GM19395 (cell line): ENCODE measurements at regions not wholly inside any gene's neighbourhood (a gene's known extent, or its start where the extent isn't known, plus 50 kb on each side); places are given as distances from the start of the nearest gene placed in this dataset.
"Not testable (repeated sequence)": the region's sequence is repeated elsewhere in the genome, so short reads cannot be mapped to it uniquely, and the experiment has no call there.

ENCODE experiments used
- ATAC-seq: cut with Tn5 transposase; IDR thresholded peaks from one replicate; pipeline ENCODE4 v1.9.1; 2021; ENCODE audit warnings: mild to moderate bottlenecking, moderate library complexity; ENCODE audit not compliant: unreplicated experiment

- ATAC-seq = no peak
These were observed 66.6 kb downstream of the LACC1 start for GRCh38 chr13:43946281-43946680.

DNA sequence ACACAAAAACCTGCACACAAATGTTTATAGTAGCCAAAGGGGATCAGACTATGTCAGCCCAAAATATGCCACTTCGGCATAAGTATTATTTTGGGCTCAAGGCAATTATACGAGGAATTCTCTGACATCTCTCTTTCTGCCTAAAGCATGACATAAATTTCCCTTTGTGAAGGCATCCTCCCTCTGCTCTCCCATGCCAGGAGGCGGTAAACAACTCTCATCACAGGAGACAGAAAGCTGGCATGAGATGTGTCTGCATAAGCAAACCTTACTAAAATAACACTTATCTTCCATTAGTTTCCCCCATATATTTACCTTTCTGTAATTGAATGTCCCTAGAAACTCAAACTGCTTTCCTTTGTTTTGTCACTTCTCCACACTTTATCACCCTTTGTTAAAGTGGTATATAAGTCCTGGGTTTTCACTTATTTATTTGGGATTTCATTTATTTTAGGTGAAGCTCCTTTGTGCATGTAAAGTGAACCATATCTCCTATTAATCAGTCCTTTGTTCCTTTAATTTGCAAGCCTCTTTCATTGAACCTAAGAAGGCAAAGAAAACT is 68.3 kb downstream of the LACC1 start:
- ATAC-seq = no peak

GRCh38 chr13:43953370-43953769 is 73.7 kb downstream of the LACC1 start:
- no peak for ATAC-seq

DNA sequence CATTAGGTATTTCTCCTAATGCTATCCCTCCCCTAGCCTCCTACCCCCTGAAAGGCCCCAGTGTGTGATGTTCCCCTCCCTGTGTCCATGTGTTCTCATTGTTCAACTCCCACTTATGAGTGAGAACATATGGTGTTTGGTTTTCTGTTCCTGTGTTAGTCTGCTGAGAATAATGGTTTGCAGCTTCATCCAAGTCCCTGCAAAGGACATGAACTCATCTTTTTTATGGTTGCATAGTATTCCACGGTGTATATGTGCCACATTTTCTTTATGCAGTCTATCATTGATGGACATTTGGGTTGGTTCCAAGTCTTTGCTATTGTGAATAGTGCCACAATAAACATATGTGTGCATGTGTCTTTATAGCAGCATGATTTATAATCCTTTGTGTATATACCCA is 77.3 kb downstream of the LACC1 start:
- ATAC-seq = not testable (repeated sequence)

DNA sequence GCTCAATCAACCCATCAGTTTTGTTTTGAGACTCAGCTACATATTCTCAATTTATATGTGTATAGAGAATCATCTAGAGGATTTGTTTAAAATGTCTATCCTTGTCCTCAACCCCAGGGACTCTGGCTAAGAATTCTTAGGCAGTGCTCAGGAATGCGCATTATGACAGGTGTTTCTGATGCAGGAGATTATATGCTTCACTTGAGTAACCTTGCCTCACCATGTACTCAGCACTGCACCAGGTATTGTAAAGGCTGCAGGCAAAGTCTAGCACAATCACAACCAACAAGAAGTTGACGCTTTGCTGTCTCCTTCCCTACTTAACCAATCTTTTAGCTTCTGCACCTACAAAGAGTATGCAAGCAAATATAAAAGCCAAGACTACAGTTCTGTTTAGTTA is 79.6 kb downstream of the LACC1 start:
- no peak for ATAC-seq

DNA sequence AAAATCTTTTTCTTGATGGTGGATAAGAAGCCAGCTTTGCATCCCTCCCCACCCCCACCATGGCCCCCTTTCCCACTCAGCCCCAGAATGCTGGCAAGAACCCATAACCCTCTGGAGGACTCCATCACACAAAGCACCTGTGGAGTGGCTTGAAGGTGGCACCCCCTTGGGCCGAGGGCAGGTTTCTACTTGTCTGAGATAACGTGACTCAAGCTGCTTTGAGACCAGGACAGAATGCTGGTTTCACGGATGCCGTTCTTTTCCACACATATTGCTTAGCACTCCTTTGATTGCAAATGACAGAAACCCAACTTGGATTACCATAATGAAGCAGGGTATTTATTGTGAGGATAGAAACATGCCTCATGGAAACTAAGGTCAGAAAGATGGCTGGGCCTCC is 82.2 kb downstream of the LACC1 start:
- ATAC-seq = no peak

DNA sequence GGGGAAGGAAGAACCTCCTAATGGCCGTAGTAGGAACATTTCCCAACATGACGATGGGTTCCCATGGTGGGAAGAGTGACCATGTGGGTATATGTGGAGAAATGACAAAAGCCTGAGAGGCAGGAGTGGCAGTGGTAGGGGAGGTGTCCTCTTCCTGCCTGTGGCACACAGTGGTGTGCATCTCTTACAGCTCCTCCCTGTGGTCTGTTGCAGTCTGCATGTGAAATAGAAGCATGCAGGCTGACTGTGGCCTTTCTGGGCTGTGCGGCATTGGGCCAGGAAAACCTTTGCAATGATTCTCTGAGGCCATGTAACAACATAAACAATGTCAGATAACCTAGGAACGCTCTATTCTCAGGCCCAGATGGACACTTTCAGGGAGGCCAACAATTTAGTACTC is 84.0 kb downstream of the LACC1 start:
- ATAC-seq = no peak

DNA sequence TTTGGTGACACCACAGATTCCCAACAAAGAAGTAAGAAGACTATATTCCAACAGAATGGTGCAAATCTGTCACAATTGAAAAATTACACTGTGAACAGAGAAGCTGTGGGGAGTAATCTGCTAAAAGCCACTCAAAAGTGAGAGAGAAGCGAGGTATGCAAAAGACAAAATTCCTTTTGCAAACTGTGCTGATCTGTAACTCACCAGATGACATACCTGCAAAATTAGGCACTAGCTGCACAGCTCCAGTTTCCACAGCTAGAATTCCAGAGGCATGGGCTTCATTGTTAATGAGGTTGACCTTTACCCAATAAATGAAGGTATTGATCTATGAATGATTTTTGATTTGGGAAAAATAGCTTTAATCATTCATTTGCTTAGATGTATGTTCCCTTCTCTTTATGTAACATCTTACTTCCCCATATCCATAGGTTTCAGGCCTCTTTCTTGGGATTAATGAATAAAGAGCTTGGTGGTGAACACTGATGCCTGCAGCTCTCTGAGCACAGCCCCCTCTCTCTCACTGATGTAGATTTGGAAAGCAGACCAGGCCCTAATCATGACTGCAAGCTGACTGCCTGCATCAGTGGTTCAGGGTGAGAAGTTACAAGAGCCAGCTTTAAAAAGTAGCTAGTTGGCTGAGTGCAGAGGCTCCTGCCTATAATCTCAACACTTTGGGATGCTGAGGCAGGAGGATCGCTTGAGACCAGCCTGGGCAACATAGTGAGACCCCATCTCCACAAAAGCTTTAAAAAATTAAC is 85.2 kb downstream of the LACC1 start:
- ATAC-seq = no peak

GRCh38 chr13:43965459-43965845 is 85.7 kb downstream of the LACC1 start:
- ATAC-seq = no peak

DNA sequence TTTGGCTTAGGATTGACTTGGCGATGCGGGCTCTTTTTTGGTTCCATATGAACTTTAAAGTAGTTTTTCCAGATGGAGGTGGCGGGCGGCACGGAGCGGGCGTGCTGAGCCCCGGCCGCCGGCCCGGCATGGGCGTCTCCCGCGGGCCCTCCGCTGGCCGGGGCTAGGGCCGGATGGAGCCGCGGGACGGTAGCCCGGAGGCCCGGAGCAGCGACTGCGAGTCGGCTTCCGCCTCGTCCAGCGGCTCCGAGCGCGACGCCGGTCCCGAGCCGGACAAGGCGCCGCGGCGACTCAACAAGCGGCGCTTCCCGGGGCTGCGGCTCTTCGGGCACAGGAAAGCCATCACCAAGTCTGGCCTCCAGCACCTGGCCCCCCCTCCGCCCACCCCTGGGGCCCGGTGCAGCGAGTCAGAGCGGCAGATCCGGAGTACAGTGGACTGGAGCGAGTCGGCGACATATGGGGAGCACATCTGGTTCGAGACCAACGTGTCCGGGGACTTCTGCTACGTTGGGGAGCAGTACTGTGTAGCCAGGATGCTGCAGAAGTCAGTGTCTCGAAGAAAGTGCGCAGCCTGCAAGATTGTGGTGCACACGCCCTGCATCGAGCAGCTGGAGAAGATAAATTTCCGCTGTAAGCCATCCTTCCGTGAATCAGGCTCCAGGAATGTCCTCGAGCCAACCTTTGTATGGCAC is 88.7 kb downstream of the LACC1 start:
- not testable (repeated sequence) for ATAC-seq

DNA sequence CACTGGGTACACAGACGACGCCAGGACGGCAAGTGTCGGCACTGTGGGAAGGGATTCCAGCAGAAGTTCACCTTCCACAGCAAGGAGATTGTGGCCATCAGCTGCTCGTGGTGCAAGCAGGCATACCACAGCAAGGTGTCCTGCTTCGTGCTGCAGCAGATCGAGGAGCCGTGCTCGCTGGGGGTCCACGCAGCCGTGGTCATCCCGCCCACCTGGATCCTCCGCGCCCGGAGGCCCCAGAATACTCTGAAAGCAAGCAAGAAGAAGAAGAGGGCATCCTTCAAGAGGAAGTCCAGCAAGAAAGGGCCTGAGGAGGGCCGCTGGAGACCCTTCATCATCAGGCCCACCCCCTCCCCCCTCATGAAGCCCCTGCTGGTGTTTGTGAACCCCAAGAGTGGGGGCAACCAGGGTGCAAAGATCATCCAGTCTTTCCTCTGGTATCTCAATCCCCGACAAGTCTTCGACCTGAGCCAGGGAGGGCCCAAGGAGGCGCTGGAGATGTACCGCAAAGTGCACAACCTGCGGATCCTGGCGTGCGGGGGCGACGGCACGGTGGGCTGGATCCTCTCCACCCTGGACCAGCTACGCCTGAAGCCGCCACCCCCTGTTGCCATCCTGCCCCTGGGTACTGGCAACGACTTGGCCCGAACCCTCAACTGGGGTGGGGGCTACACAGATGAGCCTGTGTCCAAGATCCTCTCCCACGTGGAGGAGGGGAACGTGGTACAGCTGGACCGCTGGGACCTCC is 89.4 kb downstream of the LACC1 start:
- not testable (repeated sequence) for ATAC-seq

- not testable (repeated sequence) for ATAC-seq
These were observed 90.2 kb downstream of the LACC1 start for GRCh38 chr13:43969919-43970318.

- not testable (repeated sequence) for ATAC-seq
These were observed 91.0 kb downstream of the LACC1 start for GRCh38 chr13:43970520-43971242.

- ATAC-seq = not testable (repeated sequence)
These were observed 91.6 kb downstream of the LACC1 start for GRCh38 chr13:43971324-43971723.

DNA sequence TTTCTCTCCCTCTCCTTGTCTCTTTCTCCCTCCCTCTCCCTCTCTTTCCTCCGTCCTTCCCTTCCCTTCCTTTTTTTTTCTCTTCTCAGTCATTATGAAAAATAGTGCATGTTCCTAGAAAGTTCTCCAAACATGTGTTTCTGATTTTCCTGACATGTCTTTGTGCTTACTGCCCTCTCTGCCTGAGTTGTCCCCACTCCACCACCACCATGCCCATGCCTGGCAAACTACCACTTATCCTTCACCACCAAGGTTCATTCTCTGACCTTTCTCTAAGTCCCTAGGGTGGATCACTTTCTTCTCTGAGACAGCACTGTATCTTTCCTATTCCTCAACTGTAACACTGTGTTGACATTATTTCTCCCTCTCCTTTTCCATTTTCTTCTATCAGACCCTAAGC is 98.2 kb downstream of the LACC1 start:
- ATAC-seq = no peak

DNA sequence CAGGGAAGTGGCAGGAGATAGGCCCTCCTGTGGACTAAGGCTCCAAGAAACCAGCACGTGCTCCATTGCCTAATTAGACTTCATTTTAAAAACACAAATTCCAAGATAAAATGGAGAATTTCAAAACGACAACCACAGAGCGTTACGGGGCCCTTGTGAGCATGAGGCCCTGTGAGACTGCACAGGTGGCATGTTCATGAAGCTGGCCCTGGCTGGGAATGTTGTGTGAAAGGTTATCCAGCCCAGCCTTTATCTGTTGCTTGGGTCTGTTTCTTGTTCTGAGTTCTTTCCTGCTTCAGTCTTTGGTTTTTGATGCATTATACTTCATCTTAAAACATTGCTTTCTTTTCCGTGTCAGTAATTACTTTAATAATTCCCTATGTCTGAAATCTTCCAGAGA is 99.0 kb downstream of the LACC1 start:
- no peak for ATAC-seq

GRCh38 chr13:43979492-43979891 is 99.8 kb downstream of the LACC1 start:
- ATAC-seq = no peak

- ATAC-seq = no peak
These were observed 100.9 kb downstream of the LACC1 start for GRCh38 chr13:43980587-43980986.

GRCh38 chr13:43981091-43981490 is 101.4 kb downstream of the LACC1 start:
- no peak for ATAC-seq

- no peak for ATAC-seq
These were observed 102.0 kb downstream of the LACC1 start for GRCh38 chr13:43981512-43982301.
